MM.1S (cell line): ENCODE measurements at regions not wholly inside any gene's neighbourhood (a gene's known extent, or its start where the extent isn't known, plus 50 kb on each side); places are given as distances from the start of the nearest gene placed in this dataset.

Experiments used
- CTCF ChIP-seq: fragments of 300-600 bp; sonication (generic); IDR thresholded peaks from 2 replicates; pipeline ENCODE4 v1.5.1; 2016; ENCODE audit warnings: antibody characterized with exemption, low read length, mixed read lengths
- EZH2 ChIP-seq: fragments of 300-600 bp; sonication (generic); optimal IDR thresholded peaks from 2 replicates; pipeline ENCODE3; 2017; ENCODE audit warnings: low read depth, mild to moderate bottlenecking, antibody characterized with exemption, low read length, mixed read lengths

GRCh38 chr15:70240820-70241430 lies 143.2 kb upstream of the TLE3 start:
- TF ChIP-seq CTCF = no peak
- no peak for TF ChIP-seq EZH2
